GM19467 (cell line): ENCODE measurements at regions not wholly inside any gene's neighbourhood (a gene's known extent, or its start where the extent isn't known, plus 50 kb on each side); places are given as distances from the start of the nearest gene placed in this dataset.

ENCODE experiments used
- ATAC-seq: cut with Tn5 transposase; IDR thresholded peaks from one replicate; pipeline ENCODE4 v1.9.1; 2021; ENCODE audit warnings: mild to moderate bottlenecking, moderate library complexity; ENCODE audit not compliant: unreplicated experiment

DNA sequence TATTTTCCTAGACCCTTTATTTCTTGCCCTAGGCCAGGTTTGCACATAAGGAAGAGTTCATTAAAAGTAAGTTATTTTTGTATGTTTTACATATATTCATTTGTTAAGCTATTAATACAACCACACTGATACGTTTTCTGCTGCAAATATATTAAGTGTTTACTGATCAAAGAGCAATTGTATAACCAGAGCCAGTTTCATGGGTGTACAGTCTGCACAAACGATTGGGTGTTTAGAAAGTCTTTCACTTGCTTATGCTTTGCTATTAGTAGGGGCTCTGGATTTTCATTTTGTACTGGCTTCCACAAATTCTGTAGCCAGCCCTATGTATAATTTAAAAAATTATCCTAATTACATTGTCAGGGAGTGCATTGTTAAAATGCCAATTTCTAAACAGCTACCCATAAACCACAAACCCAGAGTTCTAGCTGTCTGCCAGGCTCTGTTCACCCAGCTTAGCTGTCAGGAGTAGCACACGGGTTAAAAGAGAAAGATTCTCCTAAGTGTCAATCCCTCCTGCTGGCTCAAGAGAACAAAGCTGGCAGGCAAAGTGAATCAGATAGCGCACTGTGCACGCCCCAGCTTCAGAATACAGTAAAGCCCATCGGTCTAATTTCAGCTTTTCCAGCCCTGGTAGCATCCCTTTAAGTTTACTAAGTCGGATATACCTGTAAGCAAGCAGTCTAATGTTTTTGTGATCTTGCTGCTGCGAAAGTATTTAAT is 151.0 kb upstream of the LMO3 start:
- ATAC-seq: no peak

DNA sequence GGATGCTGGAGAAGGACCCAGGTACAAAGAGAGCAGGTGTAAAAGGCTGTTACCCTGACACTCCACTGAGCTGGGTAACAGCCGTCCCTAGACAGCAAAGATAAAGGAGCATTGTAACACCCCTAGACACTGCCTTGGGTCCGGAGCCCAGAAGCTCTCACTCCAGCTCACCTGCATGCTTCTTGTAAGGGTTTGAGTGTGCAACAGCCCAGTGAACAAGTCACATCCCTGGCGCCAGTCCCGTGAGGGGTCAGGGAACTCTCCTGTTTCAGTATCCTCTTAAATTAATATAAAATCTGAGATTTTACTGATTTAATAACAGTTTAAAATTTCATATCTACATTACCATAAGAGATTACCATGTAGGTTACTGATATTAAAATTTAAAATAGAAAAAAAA is 124.8 kb upstream of the LMO3 start:
- ATAC-seq: no peak

DNA sequence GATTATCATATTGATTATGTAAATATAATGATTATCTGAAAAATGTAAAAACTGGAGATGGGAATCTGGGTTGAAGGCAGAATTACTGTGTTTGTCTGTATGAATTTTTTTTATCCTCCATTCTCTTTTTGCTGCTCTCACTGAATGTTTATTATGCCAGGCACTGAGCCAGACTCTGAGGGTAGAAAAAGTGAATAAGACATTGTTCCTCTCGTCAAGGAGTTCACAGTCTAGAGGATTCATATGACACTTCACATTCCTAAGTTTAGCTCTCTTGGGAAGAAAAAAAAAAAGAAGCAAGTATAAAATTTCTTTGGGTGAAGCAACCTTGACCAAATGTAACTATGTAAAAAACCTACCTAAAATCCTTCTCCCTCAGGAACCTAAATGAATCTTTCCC is 120.9 kb upstream of the LMO3 start:
- ATAC-seq: no peak

DNA sequence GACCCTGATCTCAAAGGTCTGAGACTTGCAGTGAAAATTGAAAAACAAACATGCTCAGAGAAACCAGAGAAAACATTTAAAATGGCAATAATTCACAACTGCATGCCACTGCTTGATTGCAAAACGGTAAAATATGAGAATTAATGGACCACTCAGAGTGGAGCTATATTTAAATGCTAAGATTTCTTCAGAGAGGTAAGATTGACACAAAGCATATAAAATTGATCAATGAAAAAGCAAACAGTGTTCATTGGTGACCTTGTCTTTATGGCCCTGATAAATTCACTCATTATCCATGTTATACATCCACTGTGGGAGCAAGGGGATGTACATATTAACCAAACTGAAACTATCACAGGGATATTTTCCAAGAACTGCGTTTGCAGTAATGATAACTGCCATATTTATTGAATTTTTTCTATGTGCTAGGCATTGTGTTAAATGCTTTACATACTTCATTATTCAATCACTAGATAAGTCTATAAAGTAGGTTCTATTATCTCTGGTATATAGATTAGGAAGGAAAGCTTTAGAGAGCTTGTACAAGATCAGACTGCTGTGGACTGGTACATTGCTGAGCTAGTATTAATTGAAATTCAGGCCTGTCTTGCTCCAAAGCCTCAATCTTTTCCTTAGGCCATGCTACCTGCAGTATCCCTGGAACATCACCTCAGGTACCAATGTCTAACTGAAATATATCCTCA is 113.9 kb upstream of the LMO3 start:
- ATAC-seq: no peak

DNA sequence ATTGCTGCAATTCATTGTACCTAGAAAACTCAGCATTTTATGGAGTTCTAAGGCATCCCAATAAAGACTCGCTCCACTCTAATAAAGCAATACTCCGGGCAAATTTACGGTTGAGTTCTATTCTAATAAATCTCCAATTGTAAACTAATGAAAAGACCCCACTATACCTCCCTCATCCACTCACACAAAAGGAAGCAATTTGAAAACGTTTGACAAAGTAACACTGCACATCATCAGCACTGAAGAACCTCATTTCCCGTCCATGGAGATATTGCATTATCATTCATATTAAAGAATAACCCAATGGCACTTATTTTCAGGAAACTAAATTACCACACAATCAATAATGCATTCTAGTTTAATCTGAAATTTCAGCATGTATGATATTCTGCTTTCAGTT is 111.0 kb upstream of the LMO3 start:
- no peak for ATAC-seq

DNA sequence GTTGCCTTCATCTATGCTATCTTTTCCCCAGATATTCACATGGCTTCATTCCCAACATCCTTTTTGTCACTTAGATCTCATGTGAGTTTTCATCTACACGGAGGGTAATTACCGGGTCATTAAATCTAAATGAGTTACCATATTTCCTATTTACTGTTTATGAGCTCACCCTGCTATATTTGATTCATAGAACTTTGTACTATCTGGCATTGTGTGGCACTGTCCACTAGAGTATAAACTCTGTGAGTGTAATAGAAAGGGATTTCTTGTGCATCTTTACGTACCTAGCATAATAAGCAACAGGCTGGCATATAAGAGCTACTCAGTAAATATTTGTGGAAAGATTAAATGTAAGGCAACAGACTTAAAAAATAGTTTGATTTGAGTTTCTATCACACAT is 86.1 kb upstream of the LMO3 start:
- no peak for ATAC-seq

DNA sequence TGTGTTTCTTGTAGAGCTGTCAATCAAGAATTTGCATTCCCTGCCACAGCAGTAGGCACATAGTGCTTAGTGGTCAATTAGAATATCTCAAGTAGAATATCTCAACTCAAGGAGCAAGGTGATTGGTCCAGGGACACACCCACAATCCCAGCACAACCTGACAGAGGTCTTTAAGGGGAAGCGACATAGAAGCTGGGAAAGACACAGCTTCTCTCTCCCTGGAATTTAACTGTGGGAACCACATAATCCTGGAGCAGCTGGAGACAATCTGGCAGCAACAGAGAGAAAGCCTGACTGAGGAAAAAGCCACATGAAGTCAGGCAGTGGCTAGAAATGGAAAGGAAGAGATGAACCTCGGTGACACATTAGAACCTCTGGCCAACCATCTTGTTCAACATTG is 85.7 kb upstream of the LMO3 start:
- ATAC-seq: no peak

DNA sequence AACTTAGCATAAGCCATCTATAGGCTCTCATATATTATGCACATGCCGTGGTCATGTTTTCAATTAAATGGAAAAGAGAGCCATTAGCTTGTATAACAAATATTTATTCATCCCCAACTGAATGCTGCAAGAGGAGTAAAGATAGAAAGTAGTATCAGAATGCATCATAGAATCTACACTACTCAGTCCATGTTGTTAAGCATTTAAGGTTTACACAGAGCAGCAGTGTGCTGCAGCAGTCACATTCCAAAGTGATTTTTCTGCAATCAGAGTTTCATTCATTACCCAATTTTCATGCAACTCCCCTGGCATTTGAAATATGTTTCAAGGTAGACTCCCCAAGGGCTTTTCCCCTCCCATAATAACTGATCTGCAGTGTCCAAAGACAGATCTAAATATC is 82.2 kb upstream of the LMO3 start:
- ATAC-seq: no peak

DNA sequence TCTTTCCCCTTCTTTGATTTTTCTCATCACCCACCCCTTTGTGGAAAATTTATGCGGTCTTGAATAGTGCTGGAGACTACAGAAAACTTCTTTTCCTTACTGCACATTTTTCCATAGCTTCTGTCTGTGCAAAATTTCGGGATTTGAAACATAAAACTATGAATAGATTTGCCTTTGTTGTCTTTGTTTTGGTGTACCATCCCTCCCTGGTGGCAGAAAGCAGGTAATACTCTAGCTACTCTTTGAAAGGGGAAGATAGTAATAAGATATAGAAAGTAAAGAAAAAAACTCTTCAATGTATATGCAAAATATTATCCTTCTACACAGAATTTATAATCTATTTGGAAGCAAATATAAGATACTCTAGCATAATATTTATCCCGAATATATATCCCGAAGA is 79.1 kb upstream of the LMO3 start:
- no peak for ATAC-seq

DNA sequence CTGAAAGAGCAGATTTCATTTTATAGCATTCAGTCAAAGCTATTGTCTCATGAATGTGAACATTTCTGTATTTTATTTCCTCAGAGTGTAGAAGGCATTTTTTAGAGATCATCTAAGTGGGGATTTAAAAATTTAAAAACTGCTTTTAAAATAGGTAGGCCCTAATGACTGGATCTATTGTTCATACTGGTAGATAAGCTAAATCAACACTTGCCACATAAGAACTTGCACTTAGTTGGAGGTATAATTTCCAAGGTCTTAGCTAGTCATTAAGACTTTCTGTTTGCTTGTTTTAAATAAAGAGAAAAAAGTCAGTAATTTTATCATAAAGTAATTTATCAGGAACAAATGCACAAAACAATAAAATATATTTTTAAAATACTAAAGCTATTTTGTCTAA is 75.2 kb upstream of the LMO3 start:
- ATAC-seq: no peak

DNA sequence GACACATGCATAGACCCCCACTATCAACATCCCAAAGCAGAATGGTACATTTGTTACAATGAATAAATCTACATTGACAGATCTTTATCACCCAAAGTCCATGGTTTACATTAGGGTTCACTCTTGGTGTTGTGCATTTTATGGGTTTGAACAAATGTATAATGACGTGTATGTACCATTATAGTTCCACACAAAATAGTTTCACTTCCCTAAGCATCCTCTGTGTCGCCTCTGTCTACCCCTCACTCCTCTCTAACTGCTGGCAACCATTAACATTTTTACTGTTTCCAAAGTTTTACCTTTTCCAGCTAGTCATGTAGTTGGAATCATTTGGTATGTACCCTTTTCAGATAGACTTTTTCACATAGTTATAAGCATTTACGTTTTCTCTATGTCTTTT is 69.5 kb upstream of the LMO3 start:
- no peak for ATAC-seq

DNA sequence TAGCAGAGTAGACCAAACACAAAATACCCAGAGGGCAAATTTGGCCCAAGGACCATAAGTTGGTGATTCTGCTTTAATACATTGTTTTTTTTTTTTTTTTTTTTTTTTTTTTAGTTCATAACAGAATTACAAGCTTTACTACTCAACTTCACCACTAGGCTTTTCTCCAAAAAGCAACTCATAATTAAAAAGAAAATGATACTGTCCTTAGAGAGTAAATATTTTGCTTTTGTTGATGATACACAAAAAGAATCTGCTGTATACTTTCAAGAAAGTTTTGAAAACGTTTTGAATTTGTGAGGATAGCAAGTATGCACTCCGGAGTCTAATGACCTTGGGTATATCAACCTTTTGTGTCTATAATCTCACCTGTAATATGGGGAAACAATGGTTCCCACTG is 68.9 kb upstream of the LMO3 start:
- ATAC-seq: no peak

DNA sequence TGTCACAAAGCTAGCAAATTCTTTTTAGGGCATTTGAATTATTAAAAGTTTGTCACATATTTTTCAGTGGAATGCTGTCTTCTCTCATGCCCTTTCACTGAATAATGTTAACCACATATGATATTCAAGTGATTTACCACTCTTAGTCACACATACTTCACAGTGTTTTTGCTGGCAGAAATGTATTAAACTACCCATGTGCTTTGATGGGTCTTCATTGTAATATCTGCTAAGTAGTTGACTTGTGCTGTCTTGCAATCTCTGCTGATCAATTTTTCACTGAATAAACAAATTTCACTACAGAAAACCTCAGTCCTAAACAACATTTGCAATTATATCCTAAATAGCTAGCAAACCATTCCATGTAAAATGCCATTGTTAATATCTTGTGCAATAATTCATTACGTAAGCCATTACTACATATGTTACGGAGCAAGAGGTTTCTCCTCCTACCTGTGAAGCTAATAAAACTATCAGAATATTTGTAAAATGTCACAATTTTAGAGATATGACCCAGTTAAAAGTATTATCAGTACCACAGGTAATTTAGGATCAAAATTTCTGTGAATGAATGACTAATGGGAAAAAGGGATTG is 64.6 kb upstream of the LMO3 start:
- no peak for ATAC-seq

DNA sequence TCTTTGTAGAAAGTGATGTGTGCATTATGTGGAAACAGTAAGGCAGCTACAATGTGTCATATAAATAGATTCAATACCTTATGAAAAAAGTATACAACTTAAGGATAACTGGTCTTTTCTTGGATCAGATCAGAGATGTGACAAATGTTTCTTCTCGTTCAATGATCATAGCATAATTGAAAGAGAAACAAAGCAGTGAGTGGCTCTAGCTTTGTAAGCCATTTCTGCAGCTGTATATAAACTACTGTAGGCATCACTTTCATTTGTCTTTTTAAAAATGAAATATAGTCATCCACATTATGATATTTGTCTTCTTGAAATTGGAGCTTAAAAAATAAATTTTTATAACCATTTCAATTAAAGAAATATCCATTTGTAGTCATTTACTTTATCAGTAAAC is 63.8 kb upstream of the LMO3 start:
- ATAC-seq: no peak

DNA sequence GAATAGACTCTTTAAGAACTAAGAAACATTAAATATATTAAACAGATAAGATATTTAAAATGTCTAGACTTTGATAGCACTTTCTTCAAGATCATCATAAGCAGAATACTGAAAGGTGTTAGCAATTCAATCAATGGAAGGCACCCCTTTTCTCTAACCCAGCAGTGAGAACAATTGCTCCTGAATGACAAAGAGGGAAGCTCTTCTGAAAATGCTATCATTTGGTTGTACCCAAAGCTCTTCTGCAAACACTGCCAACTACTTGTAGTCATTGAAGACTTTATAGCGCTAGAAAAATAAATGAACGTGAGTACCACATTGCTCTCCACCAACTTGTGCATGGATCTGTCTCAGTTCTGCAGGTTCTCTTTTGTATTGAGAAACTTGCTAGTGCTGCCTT is 62.2 kb upstream of the LMO3 start:
- no peak for ATAC-seq

DNA sequence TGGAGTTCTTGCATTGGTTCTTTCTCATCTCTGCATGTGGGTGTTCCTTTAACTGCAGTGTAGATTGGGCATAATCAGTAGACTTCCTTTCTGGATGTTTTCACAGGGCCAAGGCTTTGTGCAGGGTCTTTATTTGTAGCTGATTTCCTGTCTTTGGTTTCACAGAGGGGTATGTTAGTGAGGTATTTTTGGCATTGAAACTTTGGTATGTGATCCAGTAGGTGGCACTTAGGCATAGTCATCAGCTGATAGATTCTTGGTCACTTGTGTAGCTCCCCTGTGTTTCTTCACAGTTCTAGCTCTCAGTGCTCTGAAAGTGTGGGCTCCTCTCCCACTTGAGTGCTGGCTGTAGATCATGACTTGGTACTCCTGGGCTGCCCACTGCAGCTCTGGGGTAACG is 52.7 kb upstream of the LMO3 start:
- ATAC-seq: no peak
